NB4 (cell line): ENCODE measurements at regions not wholly inside any gene's neighbourhood (a gene's known extent, or its start where the extent isn't known, plus 50 kb on each side); places are given as distances from the start of the nearest gene placed in this dataset.

ENCODE experiments used
- DNase-seq: peaks from one replicate; pipeline ENCODE4 v3.0.0; 2010; ENCODE audit warnings: low read depth
- H3K4me3 ChIP-seq: one replicate; pipeline ENCODE4 v1.5.1; 2011; ENCODE audit warnings: mild to moderate bottlenecking, low read depth, low read length, moderate library complexity
- CTCF ChIP-seq: IDR thresholded peaks from one replicate; pipeline ENCODE4 v1.5.1; 2012; ENCODE audit warnings: low read depth, low read length
- MYC ChIP-seq: IDR thresholded peaks from 2 replicates; pipeline ENCODE4 v1.6.1; 2011; ENCODE audit warnings: low read depth, low read length
- POLR2A ChIP-seq: IDR thresholded peaks from 2 replicates; pipeline ENCODE4 v1.6.1; 2011; ENCODE audit warnings: mild to moderate bottlenecking; ENCODE audit not compliant: insufficient read length; ENCODE audit errors: extremely low read depth
- TF ChIP-seq, protein P1 (sequence below): IDR thresholded peaks from 2 replicates; pipeline ENCODE4 v1.6.1; 2011; ENCODE audit warnings: low read depth, low read length

DNA sequence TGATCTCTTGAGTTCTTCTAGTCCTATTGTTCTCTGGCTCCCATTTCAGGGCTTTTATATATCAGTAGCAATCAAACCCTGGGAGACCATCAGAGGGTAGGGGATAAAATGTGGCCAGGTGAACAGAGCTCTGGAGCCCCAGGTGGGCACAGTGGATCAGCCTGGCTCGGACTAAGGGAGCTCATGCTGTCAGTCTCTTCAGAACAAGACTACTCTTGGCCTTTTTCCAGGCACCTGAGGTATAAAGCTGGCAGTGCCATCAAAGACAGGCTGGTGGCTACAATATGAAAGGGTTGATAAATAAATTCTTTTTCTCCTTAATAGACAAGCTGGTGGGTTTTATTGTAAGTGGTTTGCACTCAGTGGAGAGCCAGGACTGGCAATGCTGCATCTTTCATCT, 160.0 kb upstream of the CCL2 start:
- no peak overlapping the region for H3K4me3 ChIP-seq
- no peak for TF ChIP-seq POLR2A
- TF ChIP-seq, protein P1, sequence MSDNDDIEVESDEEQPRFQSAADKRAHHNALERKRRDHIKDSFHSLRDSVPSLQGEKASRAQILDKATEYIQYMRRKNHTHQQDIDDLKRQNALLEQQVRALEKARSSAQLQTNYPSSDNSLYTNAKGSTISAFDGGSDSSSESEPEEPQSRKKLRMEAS, result no peak
- TF ChIP-seq CTCF, result no peak
- TF ChIP-seq MYC, result no peak
- DNase-seq, result no peak

DNA sequence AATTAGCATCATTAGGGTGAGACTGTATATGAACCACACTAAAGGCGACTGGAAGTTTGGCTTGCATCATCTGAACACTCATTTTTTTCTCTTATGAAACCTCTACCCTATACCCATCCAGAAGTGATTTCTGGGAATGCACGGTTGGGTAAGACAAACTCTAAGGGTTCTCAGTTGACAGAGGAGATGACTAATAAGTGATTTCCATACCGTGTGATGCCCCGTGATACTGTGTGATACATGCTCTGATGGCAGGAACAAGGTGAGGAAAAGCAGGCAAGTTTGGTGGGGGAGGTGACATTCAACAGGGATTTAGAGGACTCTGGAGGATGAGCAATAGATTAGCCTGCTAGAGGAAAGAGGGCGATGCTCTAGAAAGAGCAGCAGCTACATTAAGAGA, 156.4 kb upstream of the CCL2 start:
- no peak overlapping the region for H3K4me3 ChIP-seq
- DNase-seq, result no peak
- TF ChIP-seq, protein P1, result no peak

DNA sequence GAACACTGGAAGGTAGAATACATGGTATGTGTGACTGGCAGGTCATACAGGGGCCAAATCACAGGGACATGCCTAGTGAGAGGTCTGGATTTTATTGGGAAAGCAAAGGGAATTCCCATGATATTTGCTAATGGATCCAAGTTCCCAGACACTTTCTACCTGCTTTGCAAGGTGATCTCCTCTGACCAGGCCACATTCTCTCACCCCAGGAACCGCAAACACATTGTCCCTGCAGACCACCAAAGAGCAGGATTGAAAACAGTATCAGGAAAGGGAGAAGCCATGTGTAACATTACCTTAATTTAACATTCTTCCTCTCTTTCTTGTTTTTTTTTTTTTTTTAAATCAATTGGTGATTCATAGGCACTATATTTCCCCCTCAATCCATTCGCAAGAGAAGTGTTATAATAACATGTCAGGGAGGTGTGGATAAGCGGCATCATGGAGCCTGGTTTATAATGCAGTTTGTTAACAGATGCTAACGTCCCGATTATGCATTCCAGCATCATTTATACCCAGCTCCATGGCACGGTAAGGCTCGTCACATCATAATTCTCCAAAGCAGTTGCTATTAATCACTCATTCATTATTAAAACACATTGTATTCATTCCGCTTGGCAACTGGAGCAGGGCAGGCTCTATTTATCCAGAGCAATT, 155.1 kb upstream of the CCL2 start:
- no peak overlapping the region for H3K4me3 ChIP-seq
- TF ChIP-seq POLR2A, result no peak
- no peak for TF ChIP-seq MYC
- TF ChIP-seq CTCF, result no peak
- TF ChIP-seq, protein P1, result no peak
- no peak for DNase-seq

DNA sequence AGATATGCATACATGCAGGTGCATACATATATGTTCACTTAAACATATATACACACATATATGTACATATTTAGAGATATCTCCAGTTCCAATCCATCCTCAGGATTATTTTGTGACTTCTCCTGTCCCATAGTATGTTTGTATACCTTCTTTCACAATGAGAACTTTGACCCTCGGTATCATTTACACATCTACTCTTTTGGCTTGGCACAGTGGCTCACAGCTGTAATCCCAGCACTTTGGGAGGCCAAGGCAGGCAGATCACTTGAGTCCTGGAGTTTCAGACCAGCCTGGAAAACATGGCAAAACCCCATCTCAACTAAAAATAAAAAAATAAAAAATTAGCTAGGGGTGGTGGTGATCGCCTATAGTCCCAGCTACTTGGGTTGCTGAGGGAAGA, 148.1 kb upstream of the CCL2 start:
- no peak for DNase-seq
- no peak overlapping the region for H3K4me3 ChIP-seq
- TF ChIP-seq POLR2A, result no peak
- TF ChIP-seq, protein P1, result no peak
- no peak for TF ChIP-seq CTCF
- TF ChIP-seq MYC, result no peak

GRCh38 chr17:34110315-34110714, 144.8 kb upstream of the CCL2 start:
- DNase-seq, result no peak
- H3K4me3 ChIP-seq, result no peak overlapping the region
- no peak for TF ChIP-seq MYC
- TF ChIP-seq CTCF, result no peak
- no peak for TF ChIP-seq POLR2A
- TF ChIP-seq, protein P1, result no peak

GRCh38 chr17:34113089-34113488, 142.0 kb upstream of the CCL2 start:
- TF ChIP-seq, protein P1, result no peak
- TF ChIP-seq MYC, result no peak
- TF ChIP-seq POLR2A, result no peak
- TF ChIP-seq CTCF, result no peak
- no peak overlapping the region for H3K4me3 ChIP-seq
- DNase-seq, result no peak
